ENCODE measurements at regions not wholly inside any gene's neighbourhood (a gene's known extent, or its start where the extent isn't known, plus 50 kb on each side); places are given as distances from the start of the nearest gene placed in this dataset.

- no peak for DNase-seq (ENCODE audit: low read depth, low spot score)
These were observed 55.1 kb upstream of the LAMA2 start for GRCh38 chr6:128827675-128828464.

DNA sequence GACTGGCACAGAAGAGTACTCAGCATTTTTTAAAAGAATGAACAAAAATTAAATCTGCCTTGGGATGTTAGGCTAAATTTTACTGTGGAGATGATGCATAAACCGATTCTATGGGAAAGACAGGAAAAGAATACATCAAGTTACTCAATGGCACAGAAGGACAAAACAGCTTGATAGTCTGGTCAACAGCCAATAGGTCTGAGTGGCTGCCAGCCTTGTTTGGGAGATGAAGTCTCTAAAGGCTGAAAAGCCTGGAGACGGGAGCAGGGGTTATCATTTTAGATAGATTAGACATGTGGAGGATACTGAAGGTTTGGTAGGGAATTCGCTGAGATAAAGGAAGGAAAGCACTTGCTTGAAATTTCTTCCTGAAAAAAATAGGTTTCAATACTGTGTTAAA lies 56.3 kb upstream of the LAMA2 start:
- DNase-seq (ENCODE audit: low read depth, low spot score), result no peak

DNA sequence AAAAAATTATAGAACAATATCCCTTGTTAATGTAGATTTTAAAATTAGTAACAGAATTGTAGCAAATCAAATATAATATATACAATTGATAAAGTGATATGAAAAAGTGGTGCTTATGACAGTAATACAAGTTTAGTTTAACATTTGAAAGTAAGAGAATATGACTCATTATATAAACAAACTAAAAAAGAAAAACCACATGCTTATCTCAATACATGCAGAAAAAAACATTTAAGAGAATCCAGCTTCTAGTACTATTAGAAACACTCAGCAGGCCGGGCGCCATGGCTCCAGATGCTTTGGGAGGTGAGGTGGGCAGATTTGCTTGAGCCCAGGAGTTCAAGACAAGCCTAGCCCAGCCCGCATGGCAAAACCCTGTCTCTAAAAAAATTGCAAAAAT lies 60.7 kb upstream of the LAMA2 start:
- no peak for DNase-seq (ENCODE audit: low read depth, low spot score)

DNA sequence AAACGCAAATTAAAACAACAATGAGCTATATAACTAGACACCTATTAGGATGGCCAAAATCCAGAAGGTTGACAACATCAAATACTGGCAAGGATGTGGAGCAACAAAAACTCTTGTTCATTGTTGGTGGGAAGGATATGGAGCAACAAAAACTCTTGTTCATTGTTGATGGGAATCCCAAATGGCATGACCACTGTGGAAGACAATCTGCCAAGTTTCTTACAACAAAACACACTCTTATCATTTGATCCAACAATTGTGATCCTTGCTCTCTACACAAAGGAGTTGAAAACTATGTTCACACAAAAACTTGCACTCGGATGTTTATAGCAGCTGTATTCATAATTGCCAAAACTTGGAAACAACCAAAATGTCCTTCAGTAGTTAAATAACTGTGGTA lies 61.8 kb upstream of the LAMA2 start:
- no peak for DNase-seq (ENCODE audit: low read depth, low spot score)

- no peak for DNase-seq (ENCODE audit: low read depth, low spot score)
These were observed 74.1 kb upstream of the LAMA2 start for GRCh38 chr6:128808856-128809255.

DNA sequence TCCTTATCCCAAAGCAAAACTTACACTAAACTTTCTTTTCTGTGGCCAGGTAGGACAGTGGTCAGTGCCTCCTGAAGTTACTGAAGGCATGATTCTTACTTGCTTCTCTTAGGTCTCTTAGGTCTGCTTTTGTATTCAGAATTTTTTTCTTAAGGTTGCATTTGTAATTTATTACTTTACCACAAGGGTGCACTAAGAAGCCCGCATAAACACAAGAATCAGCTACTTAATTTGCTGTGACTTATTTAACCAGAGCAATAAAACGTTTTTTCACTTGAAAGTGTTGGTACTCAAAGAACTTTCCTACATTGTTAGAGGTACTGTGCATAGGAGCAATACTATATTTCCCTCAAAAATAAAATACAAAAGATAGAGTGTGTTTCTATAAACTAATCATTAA lies 75.4 kb upstream of the LAMA2 start:
- peak; percentile 15 for DNase-seq (ENCODE audit: low read depth, low spot score)

DNA sequence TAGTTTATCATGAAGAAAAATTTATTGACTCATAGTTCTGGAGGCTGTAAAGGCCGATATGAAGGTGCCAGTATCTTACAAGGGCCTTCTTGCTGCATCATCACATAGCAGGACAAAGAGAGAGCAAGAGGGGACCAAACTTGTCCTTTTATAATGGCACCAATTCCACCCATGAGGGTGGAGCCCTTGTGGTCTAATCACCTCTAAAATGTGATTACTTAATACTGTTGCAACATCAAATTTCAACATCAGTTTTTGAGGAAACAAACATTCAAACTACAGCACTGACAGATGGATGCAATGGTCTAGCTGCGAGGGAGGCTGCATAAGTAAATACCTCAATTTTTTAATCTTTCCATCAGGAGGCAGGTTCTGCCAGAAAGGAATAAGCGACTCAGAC lies 76.7 kb upstream of the LAMA2 start:
- no peak for DNase-seq (ENCODE audit: low read depth, low spot score)

- DNase-seq (ENCODE audit: low read depth, low spot score), result no peak
These were observed 79.0 kb upstream of the LAMA2 start for GRCh38 chr6:128803911-128804310.

- no peak for DNase-seq (ENCODE audit: low read depth, low spot score)
These were observed 81.3 kb upstream of the LAMA2 start for GRCh38 chr6:128801621-128802020.

GRCh38 chr6:128784266-128784665 lies 98.7 kb upstream of the LAMA2 start:
- DNase-seq (ENCODE audit: low read depth, low spot score), result no peak

- no peak for DNase-seq (ENCODE audit: low read depth, low spot score)
These were observed 114.8 kb upstream of the LAMA2 start for GRCh38 chr6:128768187-128768586.

- DNase-seq (ENCODE audit: low read depth, low spot score), result no peak
These were observed 115.2 kb upstream of the LAMA2 start for GRCh38 chr6:128767705-128768104.

DNA sequence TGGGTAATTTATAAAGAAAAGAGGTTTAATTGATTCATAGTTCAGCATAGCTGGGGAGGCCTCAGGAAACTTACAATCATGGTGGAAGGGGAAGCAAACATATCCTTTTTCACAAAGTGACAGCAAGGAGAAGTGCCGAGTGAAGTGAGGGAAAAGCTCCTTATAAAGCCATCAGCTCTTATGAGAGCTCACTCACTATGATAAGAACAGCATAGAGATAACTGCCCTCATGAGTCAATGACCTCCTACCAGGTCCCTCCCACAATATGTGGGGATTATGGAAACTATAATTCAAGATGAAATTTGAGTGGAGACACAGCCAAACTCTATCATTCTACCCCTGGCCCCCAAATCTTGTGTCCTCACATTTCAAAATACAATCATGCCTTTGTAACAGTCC lies 115.8 kb upstream of the LAMA2 start:
- no peak for DNase-seq (ENCODE audit: low read depth, low spot score)

DNA sequence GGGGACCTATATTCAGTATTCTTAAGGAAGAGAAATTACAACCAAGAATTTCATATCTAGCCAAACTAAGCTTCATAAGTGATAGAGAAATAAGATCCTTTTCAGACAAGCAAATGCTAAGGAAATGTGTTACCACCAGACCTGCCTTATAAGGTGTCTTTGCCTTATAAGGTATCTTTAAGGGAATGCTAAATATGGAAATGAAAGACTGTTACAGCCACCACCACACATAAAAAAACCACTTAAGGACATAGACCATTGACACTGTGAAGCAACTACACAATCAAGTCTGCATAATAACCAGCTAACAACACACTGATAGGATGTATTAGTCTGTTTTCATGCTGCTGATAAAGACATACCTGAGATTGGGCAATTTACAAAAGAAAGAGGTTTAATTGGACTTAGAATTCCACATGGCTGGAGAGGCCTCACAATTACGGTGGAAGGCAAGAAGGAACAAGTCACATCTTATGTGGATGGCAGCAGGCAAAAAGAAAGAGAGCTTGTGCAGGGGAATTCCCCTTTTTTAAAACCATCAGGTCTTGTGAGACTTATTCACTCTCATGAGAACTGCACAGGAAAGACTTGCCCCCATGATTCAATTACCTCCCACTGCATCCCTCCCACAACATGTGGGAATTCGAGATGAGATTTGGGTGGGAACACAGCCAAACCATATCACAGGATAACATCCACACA lies 119.2 kb upstream of the LAMA2 start:
- no peak for DNase-seq (ENCODE audit: low read depth, low spot score)

DNA sequence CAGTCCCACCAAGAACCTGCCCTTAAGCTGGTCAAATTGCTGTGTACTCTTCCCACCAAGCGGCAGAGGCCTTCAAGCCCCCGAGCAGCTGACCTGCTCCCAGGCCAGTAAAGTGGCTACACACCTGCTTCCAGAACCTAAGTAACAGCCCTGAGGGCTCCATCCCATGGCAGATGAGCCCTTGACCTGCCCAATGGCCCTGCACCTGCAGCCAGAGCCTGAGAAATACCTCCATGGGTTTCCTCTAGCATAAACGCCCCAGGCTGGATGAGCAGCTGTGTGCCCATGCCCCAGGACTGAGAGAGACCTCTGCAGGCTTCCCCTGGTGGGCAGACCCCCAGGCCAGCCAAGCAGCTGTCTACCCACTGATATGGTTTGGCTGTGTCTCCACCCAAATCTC lies 123.0 kb upstream of the LAMA2 start:
- DNase-seq (ENCODE audit: low read depth, low spot score), result no peak

- no peak for DNase-seq (ENCODE audit: low read depth, low spot score)
These were observed 123.5 kb upstream of the LAMA2 start for GRCh38 chr6:128759447-128759846.

- DNase-seq (ENCODE audit: low read depth, low spot score), result no peak
These were observed 125.0 kb upstream of the LAMA2 start for GRCh38 chr6:128757961-128758360.

DNA sequence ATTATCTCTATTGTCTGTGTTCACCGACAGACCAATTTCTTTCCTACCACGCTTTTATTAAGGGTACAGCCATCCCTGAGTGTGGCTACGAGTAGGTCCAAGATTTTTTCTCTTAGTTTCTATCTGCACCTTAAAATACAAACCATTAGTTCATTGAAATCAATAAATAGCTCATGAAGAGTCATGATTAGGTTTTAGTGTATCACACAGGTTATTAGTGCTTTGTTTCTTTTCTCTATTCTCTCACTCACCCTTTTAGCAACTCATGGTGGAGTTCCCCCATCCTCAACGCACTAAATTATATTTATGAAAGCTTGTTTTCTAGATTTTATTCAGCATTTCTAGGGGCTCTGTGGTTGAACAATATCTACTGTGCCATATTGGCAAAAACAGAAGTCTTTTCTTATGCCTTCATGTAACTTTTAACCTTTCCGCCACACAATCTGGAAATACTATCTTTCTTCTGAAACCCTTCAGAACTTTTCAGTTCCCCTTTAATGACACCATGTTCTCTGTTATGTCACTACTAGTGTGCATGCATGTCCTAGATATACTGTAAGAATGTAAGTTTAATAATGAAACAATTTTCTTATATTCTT lies 128.2 kb upstream of the LAMA2 start:
- no peak for DNase-seq (ENCODE audit: low read depth, low spot score)

- no peak for DNase-seq (ENCODE audit: low read depth, low spot score)
These were observed 138.8 kb upstream of the LAMA2 start for GRCh38 chr6:128743974-128744765.

- DNase-seq (ENCODE audit: low read depth, low spot score), result no peak
These were observed 140.0 kb upstream of the LAMA2 start for GRCh38 chr6:128742900-128743299.

DNA sequence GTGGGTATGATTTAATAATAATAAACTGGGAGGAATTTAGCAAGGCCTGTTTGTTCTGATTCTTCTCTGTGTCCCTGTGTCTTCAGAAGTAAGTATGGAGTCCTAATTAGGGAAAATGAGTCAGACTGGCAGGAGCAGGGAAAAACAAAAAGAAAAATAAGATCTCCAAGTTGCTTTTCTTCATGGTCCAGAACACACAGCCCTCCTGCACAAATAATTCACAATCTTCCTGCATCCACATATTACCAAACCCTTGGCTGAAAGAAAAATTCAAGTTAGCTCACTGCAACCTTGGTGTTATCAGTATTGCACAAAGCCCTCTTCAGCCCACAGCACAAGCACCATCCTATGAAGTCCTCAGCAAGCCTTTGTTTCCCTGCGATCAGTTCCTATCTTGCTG lies 142.0 kb upstream of the LAMA2 start:
- DNase-seq (ENCODE audit: low read depth, low spot score), result no peak

GRCh38 chr6:128739112-128739511 lies 143.8 kb upstream of the LAMA2 start:
- no peak for DNase-seq (ENCODE audit: low read depth, low spot score)

Data from brain pericyte (primary cell).